ENCODE measurements at regions not wholly inside any gene's neighbourhood (a gene's known extent, or its start where the extent isn't known, plus 50 kb on each side); places are given as distances from the start of the nearest gene placed in this dataset.
"Not testable (repeated sequence)": the region's sequence is repeated elsewhere in the genome, so short reads cannot be mapped to it uniquely, and the experiment has no call there.

DNA sequence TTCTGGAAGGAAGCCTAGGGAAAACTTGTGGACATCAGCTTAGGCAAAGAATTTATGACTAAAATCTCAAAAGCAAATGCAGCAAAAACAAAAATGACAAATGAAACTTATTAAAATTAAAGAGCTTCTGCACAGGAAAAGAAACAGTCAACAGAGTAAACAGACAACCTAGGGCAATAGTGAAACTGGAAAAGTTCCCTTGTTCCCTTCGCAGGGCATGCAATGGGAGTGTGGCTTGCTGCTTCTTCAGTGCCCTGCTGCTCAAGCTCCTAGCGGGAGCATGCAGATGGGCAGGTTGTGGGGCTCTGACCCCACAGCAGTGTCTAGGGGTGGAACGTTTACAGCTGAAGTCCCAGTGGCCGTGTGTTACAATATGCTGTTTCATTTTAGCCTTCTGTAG, 1797.4 kb downstream of the NCAM2 start:
- Histone ChIP-seq H3K4me3 (replicated peaks; ENCODE audit: low read depth, low read length) (no peak overlapping the region), H3K36me3 (ENCODE audit: control insufficient read depth, insufficient read depth, low read length) (no peaks in the 10 kb centered on the region), H3K27me3 (replicated peaks; ENCODE audit: control insufficient read depth, insufficient read depth, low read length) (no peaks in the 10 kb centered on the region)
- TF ChIP-seq, protein P1, sequence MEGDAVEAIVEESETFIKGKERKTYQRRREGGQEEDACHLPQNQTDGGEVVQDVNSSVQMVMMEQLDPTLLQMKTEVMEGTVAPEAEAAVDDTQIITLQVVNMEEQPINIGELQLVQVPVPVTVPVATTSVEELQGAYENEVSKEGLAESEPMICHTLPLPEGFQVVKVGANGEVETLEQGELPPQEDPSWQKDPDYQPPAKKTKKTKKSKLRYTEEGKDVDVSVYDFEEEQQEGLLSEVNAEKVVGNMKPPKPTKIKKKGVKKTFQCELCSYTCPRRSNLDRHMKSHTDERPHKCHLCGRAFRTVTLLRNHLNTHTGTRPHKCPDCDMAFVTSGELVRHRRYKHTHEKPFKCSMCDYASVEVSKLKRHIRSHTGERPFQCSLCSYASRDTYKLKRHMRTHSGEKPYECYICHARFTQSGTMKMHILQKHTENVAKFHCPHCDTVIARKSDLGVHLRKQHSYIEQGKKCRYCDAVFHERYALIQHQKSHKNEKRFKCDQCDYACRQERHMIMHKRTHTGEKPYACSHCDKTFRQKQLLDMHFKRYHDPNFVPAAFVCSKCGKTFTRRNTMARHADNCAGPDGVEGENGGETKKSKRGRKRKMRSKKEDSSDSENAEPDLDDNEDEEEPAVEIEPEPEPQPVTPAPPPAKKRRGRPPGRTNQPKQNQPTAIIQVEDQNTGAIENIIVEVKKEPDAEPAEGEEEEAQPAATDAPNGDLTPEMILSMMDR (IDR thresholded peaks at IDR 0.05; ENCODE audit: insufficient read depth, low read length, poor library complexity, severe bottlenecking): no peak
- no peak for DNase-seq (ENCODE audit: extremely low read depth, insufficient read length)

DNA sequence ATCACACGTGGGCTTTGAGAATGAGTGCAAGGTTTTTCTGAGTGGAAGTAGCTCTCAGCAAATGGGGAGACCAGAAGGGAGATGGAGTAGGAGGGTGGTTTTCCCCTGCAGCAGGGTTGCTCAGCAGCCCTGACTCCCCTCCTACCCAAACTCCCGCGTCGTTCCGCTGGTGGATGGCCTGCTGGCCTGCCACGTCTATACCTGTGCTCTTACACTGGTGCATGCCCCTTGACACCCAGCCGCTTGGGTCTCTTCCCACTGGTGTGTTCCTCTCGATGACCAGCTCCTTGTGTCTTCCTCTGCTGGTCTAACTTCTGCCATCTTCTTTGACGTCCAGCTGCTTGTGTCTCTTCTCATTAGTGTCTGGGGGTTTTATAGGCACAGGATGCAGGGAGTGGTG, 1797.9 kb downstream of the NCAM2 start:
- TF ChIP-seq, protein P1 (IDR thresholded peaks at IDR 0.05; ENCODE audit: insufficient read depth, low read length, poor library complexity, severe bottlenecking): no peak
- DNase-seq (ENCODE audit: extremely low read depth, insufficient read length): no peak
- Histone ChIP-seq H3K36me3 (ENCODE audit: control insufficient read depth, insufficient read depth, low read length) (no peaks in the 10 kb centered on the region), H3K27me3 (replicated peaks; ENCODE audit: control insufficient read depth, insufficient read depth, low read length) (no peaks in the 10 kb centered on the region), H3K4me3 (replicated peaks; ENCODE audit: low read depth, low read length) (no peak overlapping the region)

DNA sequence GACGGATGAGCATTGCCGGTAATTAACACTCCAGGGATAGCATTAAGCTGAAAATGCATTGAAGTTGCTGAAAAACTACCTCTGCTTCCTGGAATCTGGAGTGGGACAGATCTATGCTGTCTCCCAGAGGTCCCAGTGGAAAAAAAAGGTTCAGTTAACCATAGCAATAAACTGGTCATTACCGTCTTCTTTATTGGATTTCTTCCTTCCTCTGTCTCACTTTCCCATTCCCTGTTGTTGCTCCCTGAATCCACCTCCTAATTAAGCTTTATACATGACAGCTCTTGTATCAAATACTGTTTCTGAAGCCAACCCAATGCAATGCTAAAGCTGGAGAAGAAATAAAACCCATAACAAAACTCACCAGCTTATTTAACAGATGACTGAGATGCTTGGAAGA, 1805.9 kb downstream of the NCAM2 start:
- H3K4me3 ChIP-seq (replicated peaks; ENCODE audit: low read depth, low read length): no peak overlapping the region
- TF ChIP-seq, protein P1 (IDR thresholded peaks at IDR 0.05; ENCODE audit: insufficient read depth, low read length, poor library complexity, severe bottlenecking): no peak
- H3K36me3 ChIP-seq (ENCODE audit: control insufficient read depth, insufficient read depth, low read length): no peaks in the 10 kb centered on the region
- DNase-seq (ENCODE audit: extremely low read depth, insufficient read length): no peak
- no peaks in the 10 kb centered on the region for H3K27me3 ChIP-seq (replicated peaks; ENCODE audit: control insufficient read depth, insufficient read depth, low read length)

DNA sequence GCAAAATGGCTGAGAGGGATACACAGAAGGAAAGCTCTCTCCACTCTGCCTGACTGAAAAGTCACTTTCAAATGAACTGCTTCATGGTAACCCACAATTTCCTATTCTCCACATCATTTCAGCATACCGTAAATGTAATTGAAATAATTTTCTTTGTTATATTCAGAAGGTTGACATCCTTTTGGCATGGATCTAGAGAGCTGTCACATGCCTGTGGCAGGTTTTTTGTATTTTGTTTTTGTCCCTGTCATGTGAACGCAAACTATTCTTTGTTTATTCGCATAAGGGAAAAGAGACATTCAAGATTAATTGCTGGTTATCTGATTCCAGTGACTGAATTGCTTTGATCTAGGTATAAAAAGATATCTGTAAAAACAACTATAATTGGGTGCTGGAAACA, 1808.1 kb downstream of the NCAM2 start:
- DNase-seq (ENCODE audit: extremely low read depth, insufficient read length): no peak

DNA sequence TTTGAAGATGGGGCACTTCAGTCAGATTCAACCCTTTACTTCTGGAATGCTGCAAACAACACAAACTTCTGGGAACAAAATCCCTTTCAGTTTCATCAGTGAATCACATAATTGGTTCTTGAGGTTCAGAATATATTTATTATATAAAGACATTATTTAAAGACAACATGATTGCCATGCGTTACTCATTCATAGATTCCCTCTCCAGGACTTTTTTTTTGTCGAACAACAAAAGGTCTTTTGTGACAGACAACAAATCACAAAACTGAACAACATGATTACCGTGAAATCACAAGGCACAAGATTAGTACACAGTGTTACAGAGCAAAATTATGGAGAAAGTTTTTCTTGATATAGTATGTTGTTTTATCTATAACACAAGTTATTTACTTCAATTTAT, 1815.0 kb downstream of the NCAM2 start:
- Histone ChIP-seq H3K27me3 (replicated peaks; ENCODE audit: control insufficient read depth, insufficient read depth, low read length) (no peaks in the 10 kb centered on the region), H3K36me3 (ENCODE audit: control insufficient read depth, insufficient read depth, low read length) (no peaks in the 10 kb centered on the region), H3K4me3 (replicated peaks; ENCODE audit: low read depth, low read length) (no peak overlapping the region)
- TF ChIP-seq, protein P1 (IDR thresholded peaks at IDR 0.05; ENCODE audit: insufficient read depth, low read length, poor library complexity, severe bottlenecking): no peak
- DNase-seq (ENCODE audit: extremely low read depth, insufficient read length): no peak

More for the DNA sequence above, 1808.1 kb downstream of the NCAM2 start:
- H3K36me3 ChIP-seq (ENCODE audit: control insufficient read depth, insufficient read depth, low read length): no peaks in the 10 kb centered on the region
- no peaks in the 10 kb centered on the region for H3K27me3 ChIP-seq (replicated peaks; ENCODE audit: control insufficient read depth, insufficient read depth, low read length)
- H3K4me3 ChIP-seq (replicated peaks; ENCODE audit: low read depth, low read length): no peak overlapping the region
- TF ChIP-seq, protein P1 (IDR thresholded peaks at IDR 0.05; ENCODE audit: insufficient read depth, low read length, poor library complexity, severe bottlenecking): no peak

DNA sequence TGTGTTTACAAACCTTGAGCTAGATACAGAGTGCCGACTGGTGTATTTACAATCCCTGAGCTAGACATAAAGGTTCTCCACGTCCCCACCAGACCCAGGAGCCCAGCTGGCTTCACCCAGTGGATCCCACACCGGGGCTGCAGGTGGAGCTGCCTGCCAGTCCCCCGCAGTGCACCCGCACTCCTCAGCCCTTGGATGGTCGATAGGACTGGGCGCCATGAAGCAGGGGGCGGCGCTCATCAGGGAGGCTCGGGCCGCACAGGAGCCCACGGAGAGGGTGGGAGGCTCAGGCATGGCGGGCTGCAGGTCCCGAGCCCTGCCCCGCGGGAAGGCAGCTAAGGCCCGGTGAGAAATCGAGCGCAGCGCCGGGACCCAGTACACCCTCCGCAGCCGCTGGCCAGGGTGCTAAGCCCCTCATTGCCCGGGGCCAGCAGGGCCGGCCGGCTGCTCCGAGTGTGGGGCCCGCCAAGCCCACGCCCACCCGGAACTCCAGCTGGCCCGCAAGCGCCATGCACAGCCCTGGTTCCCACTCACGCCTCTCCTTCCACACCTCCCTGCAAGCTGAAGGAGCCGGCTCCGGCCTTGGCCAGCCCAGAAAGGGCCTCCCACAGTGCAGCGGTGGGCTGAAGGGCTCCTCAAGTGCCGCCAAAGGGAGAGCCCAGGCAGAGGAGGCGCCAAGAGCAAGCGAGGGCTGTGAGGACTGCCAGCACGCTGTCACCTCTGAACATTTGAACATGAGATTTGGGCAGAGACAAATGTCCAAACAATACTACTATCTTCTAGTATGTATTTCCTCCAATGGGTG, 1820.7 kb downstream of the NCAM2 start:
- DNase-seq (ENCODE audit: extremely low read depth, insufficient read length); H3K4me3 ChIP-seq (replicated peaks; ENCODE audit: low read depth, low read length); H3K27me3 ChIP-seq (replicated peaks; ENCODE audit: control insufficient read depth, insufficient read depth, low read length); H3K36me3 ChIP-seq (ENCODE audit: control insufficient read depth, insufficient read depth, low read length): not testable (repeated sequence)
